Mononuclear cell (primary cell): ENCODE measurements at regions not wholly inside any gene's neighbourhood (a gene's known extent, or its start where the extent isn't known, plus 50 kb on each side); places are given as distances from the start of the nearest gene placed in this dataset.

Source experiments
- H3K27me3 ChIP-seq: 2 replicates; pipeline ENCODE4 v1.6.0; 2011; ENCODE audit warnings: low read length, control low read depth; ENCODE audit not compliant: insufficient read depth
- H3K4me1 ChIP-seq: 2 replicates; pipeline ENCODE4 v1.5.1; 2011; ENCODE audit warnings: mild to moderate bottlenecking, low read length, control low read depth; ENCODE audit not compliant: insufficient read depth
- H3K4me3 ChIP-seq: 2 replicates; pipeline ENCODE4 v1.5.1; 2011; ENCODE audit warnings: mild to moderate bottlenecking, low read length, moderate library complexity
- H3K9me3 ChIP-seq: 2 replicates; pipeline ENCODE4 v1.5.1; 2011; ENCODE audit warnings: low read depth, mild to moderate bottlenecking, control low read depth, low read length

GRCh38 chr20:23179766-23180403, 93.8 kb upstream of the CD93 start:
- Histone ChIP-seq H3K4me1 (peaks cover 3% of the 10 kb centered on the region), H3K27me3 (no peaks in the 10 kb centered on the region), H3K9me3 (no peaks in the 10 kb centered on the region), H3K4me3 (no peak overlapping the region)

- Histone ChIP-seq H3K4me1 (peaks cover 3% of the 10 kb centered on the region), H3K4me3 (no peak overlapping the region), H3K27me3 (no peaks in the 10 kb centered on the region), H3K9me3 (no peaks in the 10 kb centered on the region)
These were observed 92.7 kb upstream of the CD93 start for GRCh38 chr20:23178806-23179205.

DNA sequence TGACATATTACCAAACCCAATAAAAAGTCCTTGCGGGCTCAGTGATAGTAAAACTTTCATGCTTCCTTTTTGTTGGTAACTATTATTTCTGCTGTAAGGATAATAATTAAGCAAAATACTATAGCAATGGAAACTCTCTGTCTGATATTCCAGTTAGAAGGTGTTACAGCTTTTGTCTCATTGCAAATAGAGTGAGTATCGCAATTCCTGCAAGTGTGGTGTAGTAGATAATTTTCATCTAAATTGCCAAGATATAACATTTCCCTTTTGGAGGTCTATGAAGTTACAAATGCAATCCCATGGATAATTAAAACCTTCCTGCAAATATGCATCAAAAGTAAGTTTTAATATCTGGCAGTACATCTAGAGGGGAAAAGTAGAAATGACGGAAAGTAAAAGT, 88.7 kb upstream of the CD93 start:
- peaks cover 3% of the 10 kb centered on the region for H3K4me1 ChIP-seq
- H3K9me3 ChIP-seq, result no peaks in the 10 kb centered on the region
- no peak overlapping the region for H3K4me3 ChIP-seq
- H3K27me3 ChIP-seq, result no peaks in the 10 kb centered on the region

DNA sequence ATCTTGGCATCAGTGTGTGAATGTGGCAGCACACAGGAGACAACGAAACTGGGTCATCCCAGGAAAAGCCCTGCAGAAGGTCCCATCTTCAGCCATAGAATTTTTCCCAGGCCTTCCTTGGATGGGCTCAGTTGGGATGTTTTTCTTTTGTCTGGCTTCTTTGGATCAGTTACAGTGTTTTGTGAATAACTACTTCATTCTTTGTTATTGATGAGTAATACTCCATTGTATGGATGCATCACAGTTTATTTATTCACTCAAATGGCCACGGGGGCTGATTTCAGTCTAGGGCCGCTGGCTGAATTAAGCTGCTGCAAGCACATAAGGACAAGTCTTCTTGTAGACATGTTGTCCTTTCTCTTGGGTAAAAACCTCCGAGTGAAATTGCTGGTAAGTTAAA, 81.3 kb upstream of the CD93 start:
- Histone ChIP-seq H3K4me1 (peaks cover 7% of the 10 kb centered on the region), H3K27me3 (no peaks in the 10 kb centered on the region), H3K4me3 (no peak overlapping the region), H3K9me3 (no peaks in the 10 kb centered on the region)

DNA sequence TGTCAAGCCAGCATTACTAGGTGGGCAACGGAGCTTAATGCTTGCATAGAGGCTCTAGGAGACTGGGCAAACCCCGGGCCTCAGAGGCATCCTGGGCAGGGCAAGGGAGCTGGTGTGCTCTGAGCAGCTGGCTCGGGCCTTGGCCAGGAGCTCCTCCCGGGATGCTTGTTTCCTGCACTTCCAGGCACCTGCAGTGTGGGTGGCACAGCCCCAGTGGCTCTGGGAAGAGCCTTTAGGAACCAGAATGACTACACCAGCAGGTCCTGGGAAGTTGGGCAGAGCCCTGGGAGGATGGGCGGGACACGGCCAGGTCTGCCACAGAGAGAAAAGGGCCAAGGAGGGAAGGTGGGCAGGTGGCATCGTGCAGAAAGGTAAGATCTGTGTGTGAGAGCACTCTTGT, 80.4 kb upstream of the CD93 start:
- Histone ChIP-seq H3K4me1 (peaks cover 16% of the 10 kb centered on the region), H3K9me3 (no peaks in the 10 kb centered on the region), H3K27me3 (no peaks in the 10 kb centered on the region)

DNA sequence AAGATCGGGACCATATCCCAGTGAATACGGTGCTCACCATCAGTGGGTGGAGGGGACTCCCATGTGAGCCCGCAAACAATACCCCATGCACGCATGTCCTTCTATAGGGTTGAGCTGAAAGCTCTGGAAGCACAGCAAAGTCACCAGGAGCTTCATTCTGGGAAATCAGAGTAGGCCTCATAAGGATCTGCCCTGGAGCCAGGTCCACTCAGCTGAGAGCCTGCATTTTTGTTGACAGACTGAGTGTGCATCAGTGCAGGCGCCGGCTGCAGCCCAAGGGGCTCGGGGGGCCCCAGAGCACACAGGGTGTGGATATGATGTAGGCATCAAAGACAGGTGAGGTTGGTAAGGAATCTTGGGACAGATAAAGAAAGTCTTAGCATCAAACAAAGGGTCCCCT, 79.8 kb upstream of the CD93 start:
- Histone ChIP-seq H3K4me3 (no peak overlapping the region), H3K27me3 (no peaks in the 10 kb centered on the region), H3K4me1 (peaks cover 22% of the 10 kb centered on the region), H3K9me3 (no peaks in the 10 kb centered on the region)

More for the DNA sequence above, 80.4 kb upstream of the CD93 start:
- no peak overlapping the region for H3K4me3 ChIP-seq

GRCh38 chr20:23165307-23165750, 79.2 kb upstream of the CD93 start:
- Histone ChIP-seq H3K4me1 (peaks cover 28% of the 10 kb centered on the region), H3K9me3 (no peaks in the 10 kb centered on the region), H3K4me3 (no peak overlapping the region), H3K27me3 (no peaks in the 10 kb centered on the region)

- Histone ChIP-seq H3K4me3 (no peak overlapping the region), H3K4me1 (peaks cover 40% of the 10 kb centered on the region)
These were observed 78.1 kb upstream of the CD93 start for GRCh38 chr20:23164176-23164601.

DNA sequence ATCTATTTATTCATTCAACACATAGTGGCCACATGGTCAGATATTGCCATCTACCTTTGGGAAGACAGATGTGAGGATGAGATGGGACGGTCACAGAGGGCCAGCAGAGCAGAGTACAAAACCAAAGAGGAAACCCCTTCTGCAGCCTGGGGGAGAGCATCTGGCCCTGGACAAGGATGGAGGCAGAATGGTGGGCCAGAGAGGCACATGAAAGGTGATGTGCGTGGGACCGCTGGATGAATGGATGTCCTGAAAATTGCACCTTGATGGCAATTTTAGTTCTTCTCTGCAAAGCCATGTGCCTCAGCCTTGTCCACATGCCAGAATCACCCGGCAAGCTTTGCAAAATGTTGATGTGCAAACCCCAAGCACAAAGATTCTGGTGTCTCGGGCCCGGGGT, 77.4 kb upstream of the CD93 start:
- Histone ChIP-seq H3K27me3 (no peaks in the 10 kb centered on the region), H3K9me3 (no peaks in the 10 kb centered on the region), H3K4me3 (no peak overlapping the region), H3K4me1 (peaks cover 46% of the 10 kb centered on the region)

More at GRCh38 chr20:23164176-23164601, 78.1 kb upstream of the CD93 start:
- Histone ChIP-seq H3K9me3 (no peaks in the 10 kb centered on the region), H3K27me3 (no peaks in the 10 kb centered on the region)

- Histone ChIP-seq H3K27me3 (no peaks in the 10 kb centered on the region), H3K9me3 (no peaks in the 10 kb centered on the region), H3K4me1 (peaks cover 53% of the 10 kb centered on the region), H3K4me3 (no peak overlapping the region)
These were observed 76.8 kb upstream of the CD93 start for GRCh38 chr20:23162887-23163286.

GRCh38 chr20:23161968-23162696, 76.0 kb upstream of the CD93 start:
- Histone ChIP-seq H3K27me3 (no peaks in the 10 kb centered on the region), H3K4me3 (no peak overlapping the region), H3K9me3 (no peaks in the 10 kb centered on the region), H3K4me1 (peaks cover 56% of the 10 kb centered on the region)

DNA sequence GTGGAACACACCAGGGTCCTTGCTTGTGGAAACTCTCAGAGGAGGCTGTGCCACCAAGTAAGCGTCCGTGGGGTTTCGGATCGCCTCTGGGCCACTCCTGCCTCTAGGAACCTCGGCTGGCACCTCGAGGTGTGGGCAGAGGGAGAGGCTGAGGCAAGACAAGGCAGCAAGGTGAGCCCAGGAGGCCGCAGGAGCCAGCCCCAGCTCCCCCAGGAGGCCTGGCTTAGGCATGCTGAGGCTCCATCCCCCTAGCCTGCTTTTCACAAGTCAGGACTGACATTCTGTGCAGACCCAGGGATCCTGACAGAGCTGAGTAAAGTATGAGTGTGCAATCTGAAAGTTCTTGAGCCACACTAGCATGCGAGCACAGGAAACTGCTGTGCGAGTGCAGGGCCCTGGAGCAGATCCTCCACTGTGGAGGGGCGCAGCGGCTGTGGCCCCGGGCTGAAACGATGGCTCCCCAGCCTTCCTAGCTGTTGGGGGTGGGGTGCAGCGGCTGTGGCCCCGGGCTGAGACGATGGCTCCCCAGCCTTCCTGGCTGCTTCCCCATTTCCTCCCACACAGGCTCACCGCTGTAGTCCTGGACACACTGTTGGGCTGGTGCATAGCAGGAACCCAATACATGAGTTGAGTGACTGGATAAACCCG, 75.2 kb upstream of the CD93 start:
- Histone ChIP-seq H3K9me3 (no peaks in the 10 kb centered on the region), H3K4me1 (peaks cover 60% of the 10 kb centered on the region), H3K27me3 (no peaks in the 10 kb centered on the region)

DNA sequence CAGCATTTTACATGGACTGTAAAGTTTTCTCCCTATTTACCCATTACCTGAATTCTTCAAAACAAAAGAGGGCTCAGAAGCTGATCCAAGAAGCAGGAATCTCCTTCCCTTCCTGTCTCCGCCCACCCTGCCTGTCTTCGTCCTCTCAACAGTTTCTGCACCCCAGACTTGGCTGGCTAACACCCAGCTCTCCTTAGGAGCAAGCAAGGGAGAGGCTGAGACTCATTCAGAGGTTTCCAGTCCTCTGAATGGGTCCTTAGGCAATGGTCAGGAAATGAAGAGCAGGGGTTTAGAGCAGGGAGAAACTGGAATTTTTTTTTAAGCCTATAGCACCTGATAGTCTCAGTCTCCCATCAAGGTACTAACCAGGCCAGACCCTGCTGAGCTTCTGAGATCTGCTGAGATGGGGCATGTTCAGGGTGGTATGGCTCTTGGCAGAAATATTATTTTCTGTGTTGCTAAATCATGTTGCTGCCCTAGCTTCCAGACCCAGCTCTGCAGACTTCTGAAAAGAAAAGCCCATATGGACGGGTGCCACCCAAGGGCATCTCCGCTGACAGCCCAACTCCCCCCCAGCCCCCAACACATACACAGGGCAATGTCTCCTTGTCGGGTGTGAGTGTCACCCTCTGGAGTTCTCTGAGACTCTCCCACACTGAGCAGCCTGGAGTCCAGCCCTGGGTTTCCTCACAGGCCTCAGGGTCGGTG, 74.6 kb upstream of the CD93 start:
- Histone ChIP-seq H3K9me3 (no peaks in the 10 kb centered on the region), H3K4me3 (no peak overlapping the region), H3K27me3 (no peaks in the 10 kb centered on the region), H3K4me1 (peaks cover 67% of the 10 kb centered on the region)

More for the DNA sequence above, 75.2 kb upstream of the CD93 start:
- no peak overlapping the region for H3K4me3 ChIP-seq

- H3K4me3 ChIP-seq, result no peak overlapping the region
- H3K4me1 ChIP-seq, result peaks cover 71% of the 10 kb centered on the region
- no peaks in the 10 kb centered on the region for H3K27me3 ChIP-seq
- no peaks in the 10 kb centered on the region for H3K9me3 ChIP-seq
These were observed 73.8 kb upstream of the CD93 start for GRCh38 chr20:23159947-23160318.
